HG03439 (cell line): ENCODE measurements at regions not wholly inside any gene's neighbourhood (a gene's known extent, or its start where the extent isn't known, plus 50 kb on each side); places are given as distances from the start of the nearest gene placed in this dataset.

Experiments
- ATAC-seq: cut with Tn5 transposase; IDR thresholded peaks from one replicate; pipeline ENCODE4 v1.9.1; 2021; ENCODE audit warnings: mild to moderate bottlenecking, moderate library complexity; ENCODE audit not compliant: unreplicated experiment

DNA sequence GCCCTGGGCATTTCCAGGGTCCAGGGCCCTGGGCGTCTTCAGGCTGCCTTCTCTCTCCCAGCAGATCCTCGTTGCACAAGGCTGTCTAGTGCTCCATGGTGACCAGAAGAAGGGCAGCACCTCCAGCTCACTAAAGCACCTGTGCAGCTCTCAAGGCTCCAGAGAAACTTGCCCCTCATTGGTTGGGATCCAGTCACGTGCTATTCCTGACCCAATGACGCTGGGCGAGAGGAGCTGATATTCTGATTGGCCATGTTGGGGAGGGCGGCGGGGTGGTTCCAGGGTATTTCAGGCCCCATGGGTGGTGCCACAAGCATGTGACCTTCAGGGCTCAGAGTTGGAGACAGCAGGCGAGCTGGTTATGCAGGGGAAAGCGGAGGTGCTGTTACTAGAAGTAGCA, 309.1 kb downstream of the TOX3 start:
- no peak for ATAC-seq

DNA sequence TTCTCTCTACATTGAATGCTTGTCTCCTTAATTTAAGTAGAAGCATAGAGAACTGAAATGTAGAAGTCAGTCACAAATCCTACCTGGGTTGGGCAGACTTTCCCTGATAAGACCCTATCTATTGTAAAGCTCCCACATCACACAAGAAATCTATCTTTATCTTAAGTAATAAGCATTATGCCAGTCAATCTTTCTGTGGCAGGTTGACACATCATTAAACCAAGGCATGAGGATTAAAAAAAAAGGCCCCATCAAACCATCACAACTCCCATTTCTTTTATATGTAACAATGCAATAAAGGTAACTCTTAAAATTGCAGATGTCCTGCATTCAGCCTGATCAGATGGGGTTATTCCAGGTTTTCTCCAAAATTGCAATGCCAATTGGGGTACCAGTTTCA, 311.8 kb downstream of the TOX3 start:
- ATAC-seq = no peak

DNA sequence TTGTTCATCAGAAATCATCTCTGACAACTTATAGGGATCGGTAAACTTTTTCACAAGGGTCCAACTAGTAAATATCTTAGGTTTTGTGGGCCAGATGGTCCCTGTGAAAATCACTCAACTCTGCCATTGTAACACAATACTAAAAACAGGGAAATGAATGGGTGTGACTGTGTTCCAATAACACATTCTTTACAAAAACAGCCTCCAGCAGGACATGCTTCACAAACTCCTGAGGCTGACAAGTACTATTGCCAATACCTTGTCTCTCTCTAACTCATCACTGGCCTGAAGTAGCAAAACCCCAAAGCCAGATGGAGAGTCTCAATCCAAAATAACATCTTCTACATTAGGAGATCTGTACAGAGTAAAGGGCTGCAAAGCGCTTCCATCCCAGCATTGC, 312.3 kb downstream of the TOX3 start:
- ATAC-seq = no peak

DNA sequence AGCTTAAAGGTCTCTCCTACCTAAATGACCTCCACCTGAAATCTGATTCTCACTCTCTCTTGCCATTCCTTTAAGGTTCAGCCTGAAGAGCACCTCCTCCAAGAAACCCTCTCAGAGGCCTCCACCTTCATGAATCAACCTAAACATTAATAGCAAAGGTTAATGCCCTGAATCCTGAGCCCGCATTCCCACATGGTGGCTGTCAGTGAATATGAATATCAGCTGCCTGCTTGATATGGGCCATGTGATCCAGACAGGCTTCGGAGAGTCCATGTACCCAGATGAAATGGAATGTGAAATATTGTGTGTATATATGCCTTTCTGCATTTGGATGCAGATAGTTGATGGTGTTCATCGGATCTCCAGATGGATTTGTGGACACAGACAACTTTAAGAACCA, 317.5 kb downstream of the TOX3 start:
- no peak for ATAC-seq

DNA sequence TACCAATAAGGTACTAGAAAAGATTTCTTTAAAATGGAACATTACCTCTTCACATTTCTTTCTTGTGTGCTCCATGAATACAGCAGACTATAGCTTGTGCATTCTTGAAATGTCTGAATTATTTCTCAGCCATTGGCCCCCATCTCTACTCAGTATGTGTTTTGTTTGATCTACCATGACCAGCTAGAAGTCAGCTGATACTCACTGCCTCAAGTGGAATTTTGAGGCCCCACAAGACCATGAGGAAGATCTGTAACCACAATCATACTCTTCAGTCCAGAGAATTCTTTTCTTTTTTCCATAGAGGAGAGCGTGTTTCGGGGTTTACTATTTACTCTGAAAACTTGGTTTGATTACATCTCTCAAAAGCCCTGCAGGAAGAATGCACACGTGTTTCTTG, 319.1 kb downstream of the TOX3 start:
- ATAC-seq = no peak

DNA sequence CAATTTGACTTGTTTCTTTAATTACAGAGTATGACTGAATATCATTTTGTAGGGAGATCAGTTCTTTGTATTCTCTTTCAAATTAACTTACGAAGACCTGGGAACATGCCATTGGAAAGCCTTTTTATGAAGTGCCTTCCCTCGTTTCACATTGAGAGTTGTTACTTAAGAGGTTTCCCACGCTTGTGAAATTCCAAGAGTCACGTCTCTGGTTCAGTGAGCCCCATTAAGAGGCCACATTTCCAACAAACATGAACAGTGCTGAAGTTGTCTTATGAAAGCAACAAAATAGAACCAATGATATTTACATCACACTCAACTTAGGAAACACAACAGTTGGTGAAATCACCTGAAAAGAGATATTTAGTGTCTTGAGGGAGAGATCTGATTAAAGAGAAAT, 334.1 kb downstream of the TOX3 start:
- no peak for ATAC-seq

DNA sequence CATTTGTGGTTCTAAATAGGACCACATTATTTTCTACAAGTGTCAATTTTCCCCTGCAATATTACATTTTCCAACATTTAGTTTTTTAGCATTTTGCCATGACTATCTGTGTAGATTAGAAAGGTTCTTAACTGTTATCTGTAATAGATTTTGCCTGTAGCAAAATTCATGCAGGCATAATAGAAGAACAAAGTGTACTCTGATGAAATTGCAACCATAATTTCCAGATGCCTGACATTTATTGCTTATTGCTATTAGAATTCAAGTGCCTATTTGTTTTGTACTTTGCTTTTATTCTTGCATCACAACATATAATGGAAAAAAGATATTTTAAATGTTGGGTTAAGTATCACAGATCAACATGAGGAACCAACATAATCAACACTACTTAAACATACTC, 337.7 kb downstream of the TOX3 start:
- no peak for ATAC-seq

DNA sequence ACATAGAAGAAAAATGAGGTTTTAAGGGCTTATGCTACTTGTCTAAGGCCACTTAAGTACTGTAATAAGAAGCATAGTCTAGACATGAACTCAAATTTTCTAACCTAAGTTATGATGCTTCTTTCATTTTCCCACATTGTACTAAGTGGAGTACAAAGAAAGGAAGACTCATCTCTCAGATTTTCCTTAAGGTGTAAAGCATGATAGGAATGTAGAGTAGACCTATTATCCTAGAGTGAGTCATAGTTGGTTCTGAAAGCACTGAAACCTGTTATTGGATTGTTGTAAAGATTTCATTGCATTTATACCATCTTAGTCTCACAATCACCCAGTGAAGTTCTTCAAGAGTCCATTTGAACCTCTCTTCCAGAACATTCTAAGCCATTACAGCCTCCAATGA, 343.8 kb downstream of the TOX3 start:
- no peak for ATAC-seq

DNA sequence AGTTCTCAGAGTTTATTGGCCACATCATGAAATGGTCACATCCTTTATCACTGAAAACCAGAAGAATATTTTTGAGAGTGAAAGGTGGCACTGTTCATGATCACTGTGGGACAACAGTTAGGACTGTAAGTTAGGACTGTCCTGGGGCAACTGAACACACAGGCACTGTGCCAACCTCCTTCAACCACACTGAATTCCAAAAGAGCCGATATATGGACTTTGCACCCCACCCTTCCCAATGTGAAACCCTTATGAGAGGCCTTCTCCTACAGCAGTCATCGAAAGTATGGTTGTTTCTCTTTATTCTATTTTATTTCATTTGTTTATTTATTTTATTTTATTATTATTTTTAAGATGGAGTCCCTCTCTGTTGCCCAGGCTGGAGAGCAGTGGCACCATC, 353.5 kb downstream of the TOX3 start:
- ATAC-seq = no peak

DNA sequence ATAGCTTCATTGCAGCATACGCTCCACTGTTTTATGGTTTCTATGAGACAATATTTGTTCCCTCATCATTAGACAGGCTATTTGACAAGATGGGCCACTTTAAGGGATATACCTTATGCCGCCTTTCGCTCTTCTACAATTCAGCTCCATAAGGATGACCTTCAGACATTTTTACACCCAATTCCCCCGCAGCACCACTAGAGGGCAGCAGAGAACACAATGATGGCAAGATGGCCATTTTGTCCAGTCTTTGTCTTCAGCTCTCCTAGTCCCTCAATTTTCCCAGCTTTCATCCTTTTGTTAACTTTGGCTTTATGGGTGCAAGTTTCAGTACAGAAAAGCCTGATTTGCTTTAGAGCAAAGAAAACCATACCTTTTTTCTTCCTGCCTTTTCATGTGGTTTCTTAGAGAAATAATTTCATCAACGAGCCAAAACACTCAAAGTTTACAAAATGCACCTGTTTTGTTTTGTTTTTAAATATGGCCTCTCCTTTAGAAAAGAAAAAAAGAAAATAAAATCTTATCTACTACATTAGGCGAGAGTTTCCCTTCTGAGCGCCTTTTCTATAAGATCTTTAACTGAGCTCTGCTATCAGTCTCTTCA, 355.3 kb downstream of the TOX3 start:
- ATAC-seq = peak; percentile 54

DNA sequence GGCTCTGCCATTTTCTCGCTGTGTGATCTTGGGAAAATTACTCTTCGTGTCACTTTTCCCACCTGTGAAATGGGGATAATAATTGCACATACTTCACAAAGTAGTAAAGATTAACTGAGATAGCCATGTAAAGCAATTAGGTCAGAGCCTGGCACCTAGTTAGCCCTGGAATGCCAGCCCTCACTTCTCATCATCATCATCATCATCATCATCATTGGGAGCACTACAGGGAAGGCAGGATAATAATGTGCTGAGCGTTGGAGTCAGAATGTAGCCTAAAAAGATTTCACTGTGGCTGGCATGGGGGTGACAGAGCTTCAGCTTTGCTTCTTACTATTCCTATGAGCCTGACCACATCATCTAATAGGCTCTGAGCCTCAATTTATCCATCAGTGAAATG, 362.6 kb downstream of the TOX3 start:
- no peak for ATAC-seq

DNA sequence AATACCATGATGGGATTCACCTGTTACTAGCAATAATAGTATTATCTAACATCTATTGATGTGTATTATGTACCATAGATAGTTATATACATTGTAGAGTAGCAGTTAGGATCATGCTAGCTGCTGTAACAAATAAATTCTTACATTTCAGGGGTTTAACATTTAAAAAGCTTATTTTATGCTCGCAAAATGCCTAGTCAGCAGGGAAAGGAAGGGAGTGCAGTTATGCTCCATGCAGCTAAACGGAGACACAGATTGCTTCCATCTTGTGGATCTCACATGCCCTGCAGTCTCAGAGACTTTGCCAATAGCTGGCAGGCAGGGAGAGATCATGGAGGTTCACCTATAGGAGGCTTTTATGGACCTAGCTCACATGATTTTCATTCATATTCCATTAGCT, 364.1 kb downstream of the TOX3 start:
- no peak for ATAC-seq

DNA sequence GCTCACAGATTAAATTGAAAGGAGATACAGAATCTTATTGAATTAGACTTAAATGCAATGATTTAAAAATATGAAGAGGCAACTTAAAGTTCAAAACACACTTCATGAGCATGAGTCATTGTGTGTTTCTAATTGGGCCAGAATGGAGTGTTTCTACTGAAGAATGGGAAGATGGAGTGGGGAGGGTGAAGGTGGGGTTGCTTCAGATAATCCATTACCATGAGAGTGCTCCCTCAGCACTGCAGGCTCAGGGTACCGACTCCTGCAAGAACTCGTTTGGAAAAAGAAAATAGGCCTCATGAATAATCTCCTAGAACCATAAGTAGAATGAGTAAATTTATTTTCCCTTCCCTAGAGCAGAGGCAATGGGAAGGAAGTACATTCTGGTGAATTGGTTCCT, 372.8 kb downstream of the TOX3 start:
- ATAC-seq = no peak

DNA sequence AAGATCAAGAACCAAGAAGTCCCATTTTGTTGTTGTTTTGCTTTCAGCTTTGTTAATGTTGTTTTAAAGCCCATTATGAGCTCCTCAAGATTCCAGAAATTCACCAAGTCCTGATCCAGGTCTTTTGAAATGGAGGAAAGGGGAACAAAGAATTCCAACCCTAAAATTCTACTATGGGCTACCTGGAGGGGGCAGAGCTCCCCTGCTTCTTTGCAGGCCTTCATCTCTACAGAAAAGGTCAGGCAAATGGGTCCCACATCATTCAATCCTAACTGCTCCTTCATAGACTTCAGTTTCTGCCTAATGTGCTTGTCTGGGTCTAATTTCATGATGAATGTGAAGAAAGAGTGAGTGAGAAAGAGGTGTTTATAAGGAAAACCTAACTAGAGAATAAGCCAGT, 375.5 kb downstream of the TOX3 start:
- ATAC-seq = no peak

DNA sequence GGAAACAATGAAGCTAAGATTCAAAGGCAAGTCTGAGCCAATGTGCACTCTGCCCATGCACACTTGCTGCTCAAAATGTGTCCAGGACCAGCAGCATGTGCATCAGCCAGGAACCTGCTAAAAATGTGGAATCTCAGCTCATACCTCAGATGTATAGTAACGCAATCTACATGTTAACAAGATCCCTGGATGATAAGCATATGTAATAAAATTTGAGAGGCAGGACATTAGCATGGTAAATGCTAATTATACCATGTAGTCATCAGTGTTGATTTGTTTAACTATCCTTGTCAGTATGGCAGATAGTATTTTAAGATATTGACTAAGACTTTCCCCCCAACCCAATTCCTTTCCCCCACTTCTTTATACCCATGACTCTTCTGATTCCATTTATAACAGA, 379.6 kb downstream of the TOX3 start:
- no peak for ATAC-seq

DNA sequence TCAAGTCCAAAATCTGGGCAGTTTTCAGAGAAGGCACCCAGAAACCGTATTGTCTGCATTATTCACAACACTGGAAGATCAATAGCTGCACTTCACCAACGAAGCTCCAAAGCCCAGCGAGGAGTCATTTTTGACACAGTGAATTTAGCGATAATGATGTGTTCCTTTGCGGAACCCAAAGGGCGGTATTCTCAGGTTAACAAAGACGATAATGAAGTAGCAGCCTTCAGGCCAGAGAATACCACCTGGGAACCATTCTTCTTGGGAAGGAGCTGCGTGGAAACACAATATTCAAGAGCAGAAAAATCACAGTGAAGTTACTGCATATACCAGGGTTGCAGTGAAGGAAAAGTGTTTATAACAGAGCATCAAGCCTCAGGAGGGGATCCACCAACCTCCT, 381.0 kb downstream of the TOX3 start:
- ATAC-seq = no peak

DNA sequence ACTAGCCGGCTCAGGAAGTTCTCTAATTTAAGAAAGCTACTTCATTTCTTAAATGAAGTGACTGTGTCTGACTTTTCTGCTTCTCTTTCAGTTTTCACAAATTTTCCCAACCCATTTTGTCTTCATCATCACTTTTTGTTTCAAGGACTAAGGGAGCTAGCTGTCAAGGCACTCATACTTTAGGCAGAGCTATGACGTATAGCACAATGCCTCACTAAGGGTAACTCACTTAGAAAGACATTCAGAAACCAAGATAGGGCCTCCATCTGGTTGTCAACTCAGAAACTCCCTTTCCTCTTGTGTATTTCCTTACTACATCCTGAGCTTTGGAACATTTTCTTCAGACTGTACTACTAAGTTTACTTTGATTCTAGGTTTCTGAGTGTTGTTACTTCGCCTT, 397.9 kb downstream of the TOX3 start:
- ATAC-seq = no peak

DNA sequence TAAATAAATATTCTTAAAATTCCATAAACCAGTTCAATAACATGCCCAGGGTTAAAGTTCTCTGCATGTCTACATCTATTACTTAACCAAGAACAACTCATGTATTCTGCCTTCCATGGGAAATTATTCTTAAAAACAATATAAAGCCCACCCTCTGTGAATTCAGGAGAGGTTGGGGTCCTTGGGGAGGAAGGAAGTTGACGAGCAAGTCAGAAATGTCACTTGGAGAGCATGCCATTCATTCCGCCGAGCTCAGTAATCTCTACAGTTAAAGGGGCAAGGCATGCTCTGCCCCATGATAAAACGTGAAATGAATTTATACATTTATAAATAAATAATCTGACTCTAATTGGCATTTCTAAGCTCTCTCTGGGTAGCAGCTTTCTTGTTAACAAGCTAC, 405.1 kb downstream of the TOX3 start:
- no peak for ATAC-seq

DNA sequence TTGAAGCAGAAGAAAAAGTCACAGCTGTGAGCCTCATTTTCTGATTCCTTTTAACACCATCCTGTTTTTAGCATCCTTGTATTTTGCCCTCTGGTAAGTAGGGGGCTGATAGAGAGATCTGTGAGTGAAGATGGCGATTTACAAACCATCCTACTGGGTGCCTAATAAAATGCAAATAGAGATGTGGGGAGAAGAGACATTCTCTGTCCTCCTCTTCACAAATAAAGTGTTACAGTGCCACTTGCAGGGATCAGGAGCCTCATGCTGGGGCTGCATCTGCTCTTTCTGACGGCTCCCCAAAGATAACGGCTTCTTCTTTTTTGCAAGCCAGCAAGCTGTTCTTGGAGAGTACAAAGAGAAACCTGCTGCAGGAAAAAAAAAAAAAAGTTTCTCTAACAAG, 418.6 kb downstream of the TOX3 start:
- no peak for ATAC-seq

DNA sequence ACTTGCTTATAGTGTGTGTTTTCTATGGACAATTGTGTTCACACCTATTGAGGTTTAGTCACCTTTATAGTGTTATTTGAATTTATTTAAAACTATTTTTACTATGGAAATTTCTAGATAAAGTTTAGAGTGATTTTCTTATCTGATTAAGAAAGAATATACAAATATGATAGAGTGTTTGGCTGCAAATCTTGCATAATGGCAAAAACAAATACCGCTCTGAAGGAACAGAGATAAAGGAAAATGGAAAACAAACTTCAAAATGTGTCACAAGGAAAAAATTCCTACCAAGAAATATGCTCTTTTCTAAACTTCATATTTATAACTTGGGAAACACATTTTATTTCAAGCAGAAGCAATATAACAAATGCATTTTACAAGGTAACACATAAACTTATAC, 423.1 kb downstream of the TOX3 start:
- no peak for ATAC-seq

DNA sequence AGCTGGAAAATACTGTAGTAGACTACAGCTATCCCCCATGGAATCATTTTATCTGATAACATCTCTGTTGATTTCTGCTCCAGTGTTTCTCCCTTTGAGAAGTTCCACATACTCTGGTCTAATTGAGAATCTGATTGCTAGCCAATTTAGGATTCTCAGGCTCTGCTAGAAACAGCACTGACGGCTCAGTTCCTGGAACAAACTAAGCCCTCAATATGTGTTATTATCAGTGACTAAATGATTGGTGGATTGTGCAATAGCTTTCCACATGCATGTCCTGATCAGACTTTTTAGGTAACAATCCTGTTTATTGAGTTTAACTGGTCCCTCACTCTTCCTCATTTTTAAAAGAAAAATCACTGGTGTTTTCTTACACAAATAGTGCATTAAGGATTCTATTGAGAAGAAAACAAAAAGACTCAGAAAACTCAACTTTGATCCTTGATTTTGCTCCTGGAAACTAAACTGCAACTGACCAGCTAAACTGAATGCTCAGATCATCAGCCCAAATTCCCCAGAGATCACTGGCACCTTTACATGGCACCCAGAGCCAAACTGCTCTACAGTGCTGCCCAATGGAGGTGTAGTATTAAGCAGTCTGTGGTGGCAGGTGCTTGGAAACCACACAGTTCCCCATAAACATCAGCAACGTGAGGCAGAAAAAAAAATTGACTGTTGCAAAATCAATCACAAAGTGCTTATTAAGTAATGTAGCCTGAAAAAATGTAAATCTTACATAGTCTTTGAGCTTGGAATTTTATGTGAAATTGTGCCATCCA, 423.7 kb downstream of the TOX3 start:
- no peak for ATAC-seq

DNA sequence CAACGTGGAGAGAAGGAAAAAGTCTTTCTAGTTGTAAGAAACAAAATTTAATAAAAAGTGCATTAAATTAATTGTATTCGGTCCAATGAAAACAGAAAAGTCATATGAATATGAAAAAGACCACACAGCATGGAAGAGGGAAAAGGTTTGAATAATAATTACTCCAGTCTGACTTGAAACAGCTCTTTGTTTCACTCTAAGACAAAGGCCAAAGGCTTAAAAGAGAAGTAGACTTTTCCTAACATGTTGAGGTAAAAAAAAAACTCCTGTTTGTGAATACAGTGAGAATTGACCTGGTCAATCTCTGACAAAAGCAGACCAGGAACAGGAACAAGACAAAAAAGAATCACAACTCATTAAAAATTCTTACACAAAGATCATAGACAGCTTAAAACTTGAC, 429.8 kb downstream of the TOX3 start:
- no peak for ATAC-seq

DNA sequence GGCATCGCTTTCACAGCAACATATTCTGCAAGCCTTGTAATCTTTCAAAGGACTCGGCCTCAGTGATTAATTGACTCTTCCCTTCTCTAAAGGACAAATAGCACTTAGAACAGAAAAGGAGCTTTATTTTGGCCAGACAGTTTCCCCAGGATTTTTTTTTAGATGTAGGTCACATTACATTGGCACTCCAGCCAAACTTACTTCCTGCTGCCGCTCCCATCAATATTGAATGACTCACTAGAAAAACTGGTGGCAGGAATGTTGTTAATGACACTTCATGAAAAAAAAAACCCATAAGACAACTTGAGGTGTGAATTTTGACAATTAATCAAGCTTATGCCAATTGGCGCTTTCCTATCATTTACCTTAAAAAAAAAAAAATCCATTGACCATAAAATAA, 432.6 kb downstream of the TOX3 start:
- ATAC-seq = no peak
